ENCODE measurements at regions not wholly inside any gene's neighbourhood (a gene's known extent, or its start where the extent isn't known, plus 50 kb on each side); places are given as distances from the start of the nearest gene placed in this dataset.

DNA sequence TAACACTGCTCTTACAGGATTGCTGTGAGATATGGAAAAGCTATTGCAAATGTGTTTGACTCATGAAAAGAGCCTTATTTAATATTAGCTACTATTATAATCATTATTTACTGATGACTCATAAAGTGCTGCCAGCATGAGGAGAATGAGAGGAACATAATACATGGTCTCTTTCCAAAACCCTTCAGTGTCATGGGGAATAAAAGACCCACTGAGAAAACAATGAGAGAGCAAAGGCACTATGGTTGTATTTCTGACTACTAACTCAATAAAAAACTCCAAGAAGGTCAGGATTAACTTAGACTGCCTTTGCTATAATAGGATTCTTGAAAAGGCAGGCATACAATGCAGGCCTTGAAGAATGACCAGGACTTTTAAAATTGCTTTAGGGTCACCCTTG lies 633.5 kb downstream of the DTWD2 start (continued):
- TF ChIP-seq, protein P1, sequence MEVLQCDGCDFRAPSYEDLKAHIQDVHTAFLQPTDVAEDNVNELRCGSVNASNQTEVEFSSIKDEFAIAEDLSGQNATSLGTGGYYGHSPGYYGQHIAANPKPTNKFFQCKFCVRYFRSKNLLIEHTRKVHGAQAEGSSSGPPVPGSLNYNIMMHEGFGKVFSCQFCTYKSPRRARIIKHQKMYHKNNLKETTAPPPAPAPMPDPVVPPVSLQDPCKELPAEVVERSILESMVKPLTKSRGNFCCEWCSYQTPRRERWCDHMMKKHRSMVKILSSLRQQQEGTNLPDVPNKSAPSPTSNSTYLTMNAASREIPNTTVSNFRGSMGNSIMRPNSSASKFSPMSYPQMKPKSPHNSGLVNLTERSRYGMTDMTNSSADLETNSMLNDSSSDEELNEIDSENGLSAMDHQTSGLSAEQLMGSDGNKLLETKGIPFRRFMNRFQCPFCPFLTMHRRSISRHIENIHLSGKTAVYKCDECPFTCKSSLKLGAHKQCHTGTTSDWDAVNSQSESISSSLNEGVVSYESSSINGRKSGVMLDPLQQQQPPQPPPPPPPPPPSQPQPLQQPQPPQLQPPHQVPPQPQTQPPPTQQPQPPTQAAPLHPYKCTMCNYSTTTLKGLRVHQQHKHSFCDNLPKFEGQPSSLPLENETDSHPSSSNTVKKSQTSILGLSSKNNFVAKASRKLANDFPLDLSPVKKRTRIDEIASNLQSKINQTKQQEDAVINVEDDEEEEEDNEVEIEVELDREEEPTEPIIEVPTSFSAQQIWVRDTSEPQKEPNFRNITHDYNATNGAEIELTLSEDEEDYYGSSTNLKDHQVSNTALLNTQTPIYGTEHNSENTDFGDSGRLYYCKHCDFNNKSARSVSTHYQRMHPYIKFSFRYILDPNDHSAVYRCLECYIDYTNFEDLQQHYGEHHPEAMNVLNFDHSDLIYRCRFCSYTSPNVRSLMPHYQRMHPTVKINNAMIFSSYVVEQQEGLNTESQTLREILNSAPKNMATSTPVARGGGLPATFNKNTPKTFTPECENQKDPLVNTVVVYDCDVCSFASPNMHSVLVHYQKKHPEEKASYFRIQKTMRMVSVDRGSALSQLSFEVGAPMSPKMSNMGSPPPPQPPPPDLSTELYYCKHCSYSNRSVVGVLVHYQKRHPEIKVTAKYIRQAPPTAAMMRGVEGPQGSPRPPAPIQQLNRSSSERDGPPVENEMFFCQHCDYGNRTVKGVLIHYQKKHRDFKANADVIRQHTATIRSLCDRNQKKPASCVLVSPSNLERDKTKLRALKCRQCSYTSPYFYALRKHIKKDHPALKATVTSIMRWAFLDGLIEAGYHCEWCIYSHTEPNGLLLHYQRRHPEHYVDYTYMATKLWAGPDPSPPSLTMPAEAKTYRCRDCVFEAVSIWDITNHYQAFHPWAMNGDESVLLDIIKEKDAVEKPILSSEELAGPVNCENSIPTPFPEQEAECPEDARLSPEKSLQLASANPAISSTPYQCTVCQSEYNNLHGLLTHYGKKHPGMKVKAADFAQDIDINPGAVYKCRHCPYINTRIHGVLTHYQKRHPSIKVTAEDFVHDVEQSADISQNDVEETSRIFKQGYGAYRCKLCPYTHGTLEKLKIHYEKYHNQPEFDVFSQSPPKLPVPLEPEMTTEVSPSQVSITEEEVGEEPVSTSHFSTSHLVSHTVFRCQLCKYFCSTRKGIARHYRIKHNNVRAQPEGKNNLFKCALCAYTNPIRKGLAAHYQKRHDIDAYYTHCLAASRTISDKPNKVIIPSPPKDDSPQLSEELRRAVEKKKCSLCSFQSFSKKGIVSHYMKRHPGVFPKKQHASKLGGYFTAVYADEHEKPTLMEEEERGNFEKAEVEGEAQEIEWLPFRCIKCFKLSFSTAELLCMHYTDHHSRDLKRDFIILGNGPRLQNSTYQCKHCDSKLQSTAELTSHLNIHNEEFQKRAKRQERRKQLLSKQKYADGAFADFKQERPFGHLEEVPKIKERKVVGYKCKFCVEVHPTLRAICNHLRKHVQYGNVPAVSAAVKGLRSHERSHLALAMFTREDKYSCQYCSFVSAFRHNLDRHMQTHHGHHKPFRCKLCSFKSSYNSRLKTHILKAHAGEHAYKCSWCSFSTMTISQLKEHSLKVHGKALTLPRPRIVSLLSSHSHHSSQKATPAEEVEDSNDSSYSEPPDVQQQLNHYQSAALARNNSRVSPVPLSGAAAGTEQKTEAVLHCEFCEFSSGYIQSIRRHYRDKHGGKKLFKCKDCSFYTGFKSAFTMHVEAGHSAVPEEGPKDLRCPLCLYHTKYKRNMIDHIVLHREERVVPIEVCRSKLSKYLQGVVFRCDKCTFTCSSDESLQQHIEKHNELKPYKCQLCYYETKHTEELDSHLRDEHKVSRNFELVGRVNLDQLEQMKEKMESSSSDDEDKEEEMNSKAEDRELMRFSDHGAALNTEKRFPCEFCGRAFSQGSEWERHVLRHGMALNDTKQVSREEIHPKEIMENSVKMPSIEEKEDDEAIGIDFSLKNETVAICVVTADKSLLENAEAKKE (CRISPR knock-in tag; IDR thresholded peaks at IDR 0.05): no peak
- TF ChIP-seq, protein P2, sequence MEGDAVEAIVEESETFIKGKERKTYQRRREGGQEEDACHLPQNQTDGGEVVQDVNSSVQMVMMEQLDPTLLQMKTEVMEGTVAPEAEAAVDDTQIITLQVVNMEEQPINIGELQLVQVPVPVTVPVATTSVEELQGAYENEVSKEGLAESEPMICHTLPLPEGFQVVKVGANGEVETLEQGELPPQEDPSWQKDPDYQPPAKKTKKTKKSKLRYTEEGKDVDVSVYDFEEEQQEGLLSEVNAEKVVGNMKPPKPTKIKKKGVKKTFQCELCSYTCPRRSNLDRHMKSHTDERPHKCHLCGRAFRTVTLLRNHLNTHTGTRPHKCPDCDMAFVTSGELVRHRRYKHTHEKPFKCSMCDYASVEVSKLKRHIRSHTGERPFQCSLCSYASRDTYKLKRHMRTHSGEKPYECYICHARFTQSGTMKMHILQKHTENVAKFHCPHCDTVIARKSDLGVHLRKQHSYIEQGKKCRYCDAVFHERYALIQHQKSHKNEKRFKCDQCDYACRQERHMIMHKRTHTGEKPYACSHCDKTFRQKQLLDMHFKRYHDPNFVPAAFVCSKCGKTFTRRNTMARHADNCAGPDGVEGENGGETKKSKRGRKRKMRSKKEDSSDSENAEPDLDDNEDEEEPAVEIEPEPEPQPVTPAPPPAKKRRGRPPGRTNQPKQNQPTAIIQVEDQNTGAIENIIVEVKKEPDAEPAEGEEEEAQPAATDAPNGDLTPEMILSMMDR (conservative IDR thresholded peaks at IDR 0.05; ENCODE audit: low read depth in 2 of 2): no peak
- TF ChIP-seq, protein P3, sequence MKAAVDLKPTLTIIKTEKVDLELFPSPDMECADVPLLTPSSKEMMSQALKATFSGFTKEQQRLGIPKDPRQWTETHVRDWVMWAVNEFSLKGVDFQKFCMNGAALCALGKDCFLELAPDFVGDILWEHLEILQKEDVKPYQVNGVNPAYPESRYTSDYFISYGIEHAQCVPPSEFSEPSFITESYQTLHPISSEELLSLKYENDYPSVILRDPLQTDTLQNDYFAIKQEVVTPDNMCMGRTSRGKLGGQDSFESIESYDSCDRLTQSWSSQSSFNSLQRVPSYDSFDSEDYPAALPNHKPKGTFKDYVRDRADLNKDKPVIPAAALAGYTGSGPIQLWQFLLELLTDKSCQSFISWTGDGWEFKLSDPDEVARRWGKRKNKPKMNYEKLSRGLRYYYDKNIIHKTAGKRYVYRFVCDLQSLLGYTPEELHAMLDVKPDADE (IDR thresholded peaks at IDR 0.05): no peak
- no peak for TF ChIP-seq POLR2AphosphoS5 (IDR thresholded peaks at IDR 0.05; ENCODE audit: low read depth)

DNA sequence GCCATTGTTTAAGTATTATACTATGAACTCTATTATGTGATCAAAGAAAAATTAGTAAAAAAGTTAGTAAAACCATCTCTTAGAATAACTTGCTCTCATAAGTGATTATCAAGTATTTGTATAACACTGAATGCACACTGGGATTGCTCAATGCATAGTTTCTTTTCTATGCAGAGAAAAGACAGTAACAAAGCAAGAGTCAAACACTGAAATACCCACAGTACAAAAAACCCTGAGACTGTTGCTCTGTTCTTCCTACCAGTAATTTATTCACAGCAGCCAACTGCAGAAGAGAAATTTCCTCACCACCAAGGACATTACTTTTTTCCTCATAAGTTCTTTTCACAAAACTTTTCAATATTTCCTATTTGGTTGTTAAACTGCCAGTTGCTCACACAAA lies 634.4 kb downstream of the DTWD2 start:
- Mint-ChIP-seq H3K4me3 (no peak overlapping the region), H3K4me1 (no peaks in the 10 kb centered on the region), H3K9me3 (no peaks in the 10 kb centered on the region), H3K36me3 (ENCODE audit: low read depth) (no peaks in the 10 kb centered on the region), H3K27ac (no peak overlapping the region), H3K27me3 (ENCODE audit: insufficient read depth, low read depth, poor library complexity) (peaks cover 5% of the 10 kb centered on the region)
- no peak overlapping the region for H3K4me2 ChIP-seq
- H2AFZ ChIP-seq: no peak overlapping the region
- no peak overlapping the region for H3K27ac ChIP-seq (ENCODE audit: low read depth)
- H3K9me2 ChIP-seq (ENCODE audit: insufficient read depth): no peaks in the 10 kb centered on the region
- no peak for TF ChIP-seq STAT1 (IDR thresholded peaks at IDR 0.05; ENCODE audit: unreplicated experiment)
- H3K4me1 ChIP-seq (ENCODE audit: insufficient read depth): no peaks in the 10 kb centered on the region
- DNase-seq (ENCODE audit: low spot score): no peak
- no peak for ATAC-seq
- no peaks in the 10 kb centered on the region for H3K27me3 ChIP-seq (ENCODE audit: insufficient read depth)
- H3F3A ChIP-seq (replicated peaks; ENCODE audit: low read depth): no peaks in the 10 kb centered on the region
- H3K4me3 ChIP-seq: no peak overlapping the region
- no peaks in the 10 kb centered on the region for H3K36me3 ChIP-seq (ENCODE audit: insufficient read depth)
- no peaks in the 10 kb centered on the region for H3K79me2 ChIP-seq (replicated peaks; ENCODE audit: insufficient read depth)
- no peaks in the 10 kb centered on the region for H4K20me1 ChIP-seq (replicated peaks; ENCODE audit: insufficient read depth)

All from GM23338 (cell line).